ENCODE measurements at regions not wholly inside any gene's neighbourhood (a gene's known extent, or its start where the extent isn't known, plus 50 kb on each side); places are given as distances from the start of the nearest gene placed in this dataset.
"Not testable (repeated sequence)": the region's sequence is repeated elsewhere in the genome, so short reads cannot be mapped to it uniquely, and the experiment has no call there.

GRCh38 chr10:30197186-30197585 is 137.8 kb upstream of the JCAD start:
- no peak for DNase-seq (ENCODE audit: low read depth, low spot score)

- not testable (repeated sequence) for DNase-seq (ENCODE audit: low read depth, low spot score)
Measured at GRCh38 chr10:30196559-30196958, 137.2 kb upstream of the JCAD start.

- no peak for DNase-seq (ENCODE audit: low read depth, low spot score)
Measured at GRCh38 chr10:30192846-30193608, 133.6 kb upstream of the JCAD start.

GRCh38 chr10:30190577-30191552 is 131.5 kb upstream of the JCAD start:
- DNase-seq (ENCODE audit: low read depth, low spot score), result no peak

- DNase-seq (ENCODE audit: low read depth, low spot score), result no peak
Measured at GRCh38 chr10:30189238-30189580, 129.8 kb upstream of the JCAD start.

GRCh38 chr10:30188556-30189237 is 129.3 kb upstream of the JCAD start:
- DNase-seq (ENCODE audit: low read depth, low spot score), result peak; percentile 79

- no peak for DNase-seq (ENCODE audit: low read depth, low spot score)
Measured at GRCh38 chr10:30188101-30188500, 128.7 kb upstream of the JCAD start.

- DNase-seq (ENCODE audit: low read depth, low spot score), result no peak
Measured at GRCh38 chr10:30187010-30187409, 127.6 kb upstream of the JCAD start.

GRCh38 chr10:30186371-30186875 is 127.0 kb upstream of the JCAD start:
- no peak for DNase-seq (ENCODE audit: low read depth, low spot score)

GRCh38 chr10:30185916-30186315 is 126.5 kb upstream of the JCAD start:
- no peak for DNase-seq (ENCODE audit: low read depth, low spot score)

GRCh38 chr10:30185341-30185740 is 126.0 kb upstream of the JCAD start:
- no peak for DNase-seq (ENCODE audit: low read depth, low spot score)

- DNase-seq (ENCODE audit: low read depth, low spot score), result no peak
Measured at GRCh38 chr10:30184397-30185033, 125.1 kb upstream of the JCAD start.

- DNase-seq (ENCODE audit: low read depth, low spot score), result no peak
Measured at GRCh38 chr10:30183055-30183402, 123.6 kb upstream of the JCAD start.

GRCh38 chr10:30182191-30183054 is 123.0 kb upstream of the JCAD start:
- DNase-seq (ENCODE audit: low read depth, low spot score), result no peak

GRCh38 chr10:30178356-30178964 is 119.1 kb upstream of the JCAD start:
- DNase-seq (ENCODE audit: low read depth, low spot score), result no peak

GRCh38 chr10:30176776-30177533 is 117.6 kb upstream of the JCAD start:
- no peak for DNase-seq (ENCODE audit: low read depth, low spot score)

- DNase-seq (ENCODE audit: low read depth, low spot score), result no peak
Measured at GRCh38 chr10:30176182-30176581, 116.8 kb upstream of the JCAD start.

GRCh38 chr10:30172673-30173072 is 113.3 kb upstream of the JCAD start:
- no peak for DNase-seq (ENCODE audit: low read depth, low spot score)

GRCh38 chr10:30172091-30172490 is 112.7 kb upstream of the JCAD start:
- DNase-seq (ENCODE audit: low read depth, low spot score), result no peak
